A673 (cell line): ENCODE measurements at regions not wholly inside any gene's neighbourhood (a gene's known extent, or its start where the extent isn't known, plus 50 kb on each side); places are given as distances from the start of the nearest gene placed in this dataset.

ENCODE experiments used
- EZH2 ChIP-seq: fragments of 200-600 bp; sonication (generic); IDR thresholded peaks from 2 replicates; pipeline ENCODE4 v1.6.1; 2017; ENCODE audit warnings: borderline replicate concordance, low read depth, mild to moderate bottlenecking, mixed read lengths, antibody characterized with exemption, low read length; ENCODE audit not compliant: poor library complexity, severe bottlenecking
- TF ChIP-seq, protein P1 (sequence below): fragments of 300-800, 200-600 bp; sonication (generic); conservative IDR thresholded peaks from 2 replicates; pipeline ENCODE4 v1.5.1; 2017; ENCODE audit warnings: low read depth, mild to moderate bottlenecking, antibody characterized with exemption, low read length, moderate library complexity, mixed read lengths

- TF ChIP-seq, protein P1, sequence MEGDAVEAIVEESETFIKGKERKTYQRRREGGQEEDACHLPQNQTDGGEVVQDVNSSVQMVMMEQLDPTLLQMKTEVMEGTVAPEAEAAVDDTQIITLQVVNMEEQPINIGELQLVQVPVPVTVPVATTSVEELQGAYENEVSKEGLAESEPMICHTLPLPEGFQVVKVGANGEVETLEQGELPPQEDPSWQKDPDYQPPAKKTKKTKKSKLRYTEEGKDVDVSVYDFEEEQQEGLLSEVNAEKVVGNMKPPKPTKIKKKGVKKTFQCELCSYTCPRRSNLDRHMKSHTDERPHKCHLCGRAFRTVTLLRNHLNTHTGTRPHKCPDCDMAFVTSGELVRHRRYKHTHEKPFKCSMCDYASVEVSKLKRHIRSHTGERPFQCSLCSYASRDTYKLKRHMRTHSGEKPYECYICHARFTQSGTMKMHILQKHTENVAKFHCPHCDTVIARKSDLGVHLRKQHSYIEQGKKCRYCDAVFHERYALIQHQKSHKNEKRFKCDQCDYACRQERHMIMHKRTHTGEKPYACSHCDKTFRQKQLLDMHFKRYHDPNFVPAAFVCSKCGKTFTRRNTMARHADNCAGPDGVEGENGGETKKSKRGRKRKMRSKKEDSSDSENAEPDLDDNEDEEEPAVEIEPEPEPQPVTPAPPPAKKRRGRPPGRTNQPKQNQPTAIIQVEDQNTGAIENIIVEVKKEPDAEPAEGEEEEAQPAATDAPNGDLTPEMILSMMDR, result no peak
- no peak for TF ChIP-seq EZH2
Observed at GRCh38 chr11:109512680-109513079, 90.7 kb downstream of the C11orf87 start.
